ENCODE measurements at regions not wholly inside any gene's neighbourhood (a gene's known extent, or its start where the extent isn't known, plus 50 kb on each side); places are given as distances from the start of the nearest gene placed in this dataset.

DNA sequence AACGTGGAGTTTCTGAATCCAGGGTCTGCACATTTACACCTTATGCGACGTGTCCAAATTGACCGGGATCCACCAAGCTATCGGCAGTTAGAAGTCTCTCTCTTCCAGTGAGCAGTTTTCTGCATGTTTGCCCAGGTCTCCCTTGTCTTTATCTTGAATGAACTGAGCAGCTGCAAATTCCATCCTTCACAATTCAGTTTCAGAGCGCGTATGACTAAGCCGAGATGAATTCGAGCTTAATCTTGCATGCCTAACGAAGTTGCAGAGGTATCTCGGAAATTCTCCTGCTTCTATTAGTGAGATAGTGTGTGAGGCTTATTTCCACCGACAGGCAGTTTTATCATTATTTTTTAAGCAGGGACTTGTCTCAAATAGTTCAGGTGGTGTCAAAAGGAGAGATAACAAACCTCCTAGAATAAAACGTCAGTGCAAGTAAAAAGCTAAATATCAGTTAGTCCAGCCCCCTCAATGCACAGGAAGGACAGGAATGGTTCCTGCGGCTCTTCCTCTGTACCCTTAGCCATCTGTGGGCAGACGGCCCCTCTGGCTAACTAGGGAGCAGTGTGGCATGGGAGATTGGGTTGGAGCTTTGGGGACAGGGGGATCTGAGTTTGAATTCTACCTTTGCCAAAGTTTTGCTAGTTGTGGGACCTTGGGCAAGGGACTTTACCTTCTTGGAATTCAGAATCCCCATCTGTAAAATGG, 93.0 kb upstream of the GPR139 start:
- no peak for DNase-seq

DNA sequence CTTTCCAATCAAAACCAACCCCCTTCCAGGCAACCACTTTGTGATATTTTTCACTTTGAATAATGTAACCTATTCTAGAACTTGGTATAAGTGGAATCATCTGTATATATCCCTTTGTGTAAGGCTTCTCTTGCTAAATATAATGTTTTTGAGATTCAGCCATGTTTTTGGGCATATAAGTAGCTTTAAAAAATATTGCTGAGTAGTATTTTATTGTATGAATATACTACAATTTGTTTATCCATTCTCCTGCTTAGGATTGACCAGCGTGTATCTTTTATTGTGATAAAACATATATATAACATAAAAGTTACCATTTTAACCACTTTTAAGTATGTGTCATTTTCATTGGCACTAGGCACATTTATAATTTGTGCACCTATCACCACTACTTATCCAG, 79.8 kb upstream of the GPR139 start:
- DNase-seq: no peak

DNA sequence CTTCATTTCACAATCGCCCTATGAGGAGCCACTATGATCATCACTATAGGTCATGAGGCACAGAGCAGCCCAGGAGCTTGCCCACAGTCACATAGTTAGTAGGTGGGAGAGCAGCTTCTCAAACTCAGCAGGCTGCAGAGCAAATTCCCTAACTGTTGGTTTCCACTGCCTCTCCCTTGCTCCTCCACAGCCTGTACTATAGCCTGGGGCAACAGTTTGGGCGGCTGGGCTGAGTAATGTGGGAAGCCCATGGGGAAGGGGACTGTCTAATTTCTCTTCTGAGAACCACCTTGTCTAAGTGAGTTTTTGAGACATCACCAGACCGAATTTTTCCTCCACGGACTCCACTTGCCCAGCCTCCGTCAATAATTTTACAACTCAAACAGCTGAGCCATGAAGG, 73.4 kb upstream of the GPR139 start:
- no peak for DNase-seq

DNA sequence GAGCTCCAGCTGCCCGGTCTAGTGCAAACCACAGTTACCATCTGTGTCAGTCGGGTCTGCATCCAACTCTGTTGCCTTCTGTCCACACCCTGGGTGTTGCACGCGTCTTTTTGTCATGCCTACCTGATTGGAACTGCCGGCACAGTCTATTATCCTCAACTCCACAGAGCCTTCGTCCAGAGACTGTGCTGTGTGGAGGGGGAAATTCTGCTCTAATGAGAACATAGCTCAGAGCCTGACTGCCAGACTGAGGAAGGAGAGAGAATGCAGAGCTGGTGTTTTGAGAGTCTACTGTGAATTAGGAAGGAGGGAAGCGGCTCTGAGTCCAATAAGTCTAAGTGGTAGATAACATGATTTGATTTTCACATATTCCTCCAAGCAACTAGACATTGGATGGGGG, 68.3 kb upstream of the GPR139 start:
- DNase-seq: no peak

DNA sequence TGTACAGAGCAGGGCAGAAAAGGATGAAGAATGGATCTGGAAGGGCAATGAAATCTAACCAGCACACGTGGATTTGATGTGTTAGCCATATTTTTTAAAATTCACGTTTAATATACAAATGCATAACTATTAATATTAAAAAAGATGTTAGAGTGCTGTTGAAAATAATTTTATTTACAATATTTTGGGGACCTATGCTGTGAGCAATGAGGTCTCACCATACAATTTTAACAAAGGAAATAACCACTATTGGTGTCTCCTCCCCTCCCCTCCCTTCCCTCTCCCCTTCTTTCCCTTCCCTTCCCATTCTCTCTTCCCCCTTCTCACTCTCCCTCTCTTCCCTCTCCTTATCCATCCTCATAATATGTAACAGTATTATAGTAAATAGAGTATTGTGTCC, 64.2 kb upstream of the GPR139 start:
- DNase-seq: no peak

DNA sequence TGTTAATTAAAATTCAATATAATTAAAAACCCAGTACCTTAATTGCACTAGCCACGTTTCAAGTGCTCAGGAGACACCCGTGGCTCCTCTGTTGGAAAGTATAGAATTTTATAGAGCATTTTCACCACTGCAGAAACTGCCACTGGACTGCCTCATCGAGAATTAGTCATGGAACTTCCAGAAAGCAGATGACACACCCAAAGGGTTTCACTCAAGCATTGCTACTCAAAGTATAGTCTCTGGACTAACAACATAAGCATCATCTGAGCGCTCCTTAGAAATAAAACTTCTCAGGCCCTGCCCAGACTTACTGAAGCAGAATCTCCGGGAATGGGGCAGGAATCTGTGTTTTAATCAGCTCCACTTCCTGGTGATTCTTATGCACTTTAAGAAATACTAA, 63.5 kb upstream of the GPR139 start:
- no peak for DNase-seq

DNA sequence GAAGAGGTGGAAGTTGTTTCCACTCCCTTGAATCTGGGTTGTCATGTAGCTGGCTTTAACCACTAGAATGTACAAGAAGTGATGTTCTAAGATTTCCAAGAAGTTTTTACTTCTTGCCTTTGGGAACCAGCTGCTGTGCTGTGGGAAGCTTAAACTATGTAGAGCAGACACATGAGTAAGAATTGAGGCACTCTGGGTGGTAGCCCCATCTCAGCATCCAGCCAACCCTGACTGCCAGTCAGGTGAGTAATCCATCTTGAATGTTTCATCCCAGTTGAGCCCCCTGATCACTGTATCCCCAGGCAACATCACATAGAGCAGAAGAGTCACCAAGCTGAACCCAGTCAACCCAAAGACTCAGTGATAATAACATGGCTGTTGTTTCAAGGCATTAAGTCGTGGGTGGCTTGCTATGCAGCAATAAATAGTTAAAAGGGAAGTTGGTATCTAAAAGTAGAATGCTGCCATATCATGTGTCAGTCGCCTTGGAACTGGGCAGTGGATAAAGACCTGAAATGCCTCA, 62.8 kb upstream of the GPR139 start:
- no peak for DNase-seq

DNA sequence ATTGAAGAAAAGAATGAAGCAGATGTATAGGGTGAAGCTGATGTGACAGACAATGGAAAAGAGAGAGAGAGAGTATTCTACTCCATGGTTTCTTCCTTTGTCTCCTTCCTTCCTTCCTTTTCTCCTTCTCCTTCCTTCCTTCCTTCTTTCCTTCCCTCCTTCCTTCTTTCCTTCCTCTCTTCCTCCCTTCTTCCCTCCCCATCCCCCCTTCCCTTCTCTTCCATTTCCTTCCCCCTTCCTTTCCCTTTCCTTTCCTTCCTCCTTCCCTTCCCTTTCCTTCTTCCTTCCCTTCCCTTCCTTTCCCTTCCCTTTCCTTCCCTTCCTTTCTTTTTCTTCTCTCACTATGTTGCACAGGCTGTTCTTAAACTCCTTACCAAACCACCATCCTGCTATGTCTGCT, 55.7 kb upstream of the GPR139 start:
- no peak for DNase-seq

All from NCI-H2029 treated with DMSO at 0.1 percent for 48 hours (cell line).